ENCODE measurements at regions not wholly inside any gene's neighbourhood (a gene's known extent, or its start where the extent isn't known, plus 50 kb on each side); places are given as distances from the start of the nearest gene placed in this dataset.

- peaks cover 6% of the 10 kb centered on the region for H3K4me1 ChIP-seq (ENCODE audit: insufficient read depth, low read length)
- H3K36me3 ChIP-seq (ENCODE audit: insufficient read depth, low read length) = no peaks in the 10 kb centered on the region
- H3K9me3 ChIP-seq (ENCODE audit: control insufficient read depth, insufficient read depth, low read length) = no peaks in the 10 kb centered on the region
- H3K9ac ChIP-seq (ENCODE audit: low read depth, low read length) = no peak overlapping the region
Measured at GRCh38 chr3:17967953-17968607, 225.6 kb upstream of the TBC1D5 start.

GRCh38 chr3:17967111-17967510 is 224.7 kb upstream of the TBC1D5 start:
- H3K36me3 ChIP-seq (ENCODE audit: insufficient read depth, low read length) = no peaks in the 10 kb centered on the region
- no peaks in the 10 kb centered on the region for H3K4me1 ChIP-seq (ENCODE audit: insufficient read depth, low read length)
- H3K9me3 ChIP-seq (ENCODE audit: control insufficient read depth, insufficient read depth, low read length) = no peaks in the 10 kb centered on the region
- H3K9ac ChIP-seq (ENCODE audit: low read depth, low read length) = no peak overlapping the region

- no peaks in the 10 kb centered on the region for H3K36me3 ChIP-seq (ENCODE audit: insufficient read depth, low read length)
- no peak overlapping the region for H3K9ac ChIP-seq (ENCODE audit: low read depth, low read length)
- H3K4me1 ChIP-seq (ENCODE audit: insufficient read depth, low read length) = no peaks in the 10 kb centered on the region
- H3K9me3 ChIP-seq (ENCODE audit: control insufficient read depth, insufficient read depth, low read length) = no peaks in the 10 kb centered on the region
Measured at GRCh38 chr3:17965331-17965730, 222.9 kb upstream of the TBC1D5 start.

DNA sequence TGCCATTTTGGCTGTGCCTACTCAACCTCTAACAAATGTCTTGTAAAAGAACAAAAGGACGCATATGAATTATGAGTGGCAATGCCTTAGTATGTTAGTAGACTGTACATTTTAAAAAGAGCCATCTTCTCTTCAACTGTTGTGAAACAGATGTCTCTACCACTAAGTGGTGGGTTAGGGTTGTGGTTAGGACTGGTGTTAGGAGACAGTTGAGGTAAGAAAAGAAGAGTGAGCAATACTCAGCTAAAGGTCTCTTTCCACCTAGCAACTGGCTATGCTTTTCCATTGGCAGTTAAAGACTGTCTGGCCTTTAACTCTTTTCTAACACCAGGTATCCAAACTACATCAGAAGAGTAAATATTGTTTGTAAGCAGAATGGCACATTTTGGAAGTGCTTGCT is 221.7 kb upstream of the TBC1D5 start:
- no peaks in the 10 kb centered on the region for H3K4me1 ChIP-seq (ENCODE audit: insufficient read depth, low read length)
- H3K36me3 ChIP-seq (ENCODE audit: insufficient read depth, low read length) = no peaks in the 10 kb centered on the region
- no peaks in the 10 kb centered on the region for H3K9me3 ChIP-seq (ENCODE audit: control insufficient read depth, insufficient read depth, low read length)
- H3K9ac ChIP-seq (ENCODE audit: low read depth, low read length) = no peak overlapping the region

- H3K4me1 ChIP-seq (ENCODE audit: insufficient read depth, low read length) = no peaks in the 10 kb centered on the region
- no peaks in the 10 kb centered on the region for H3K36me3 ChIP-seq (ENCODE audit: insufficient read depth, low read length)
- no peak overlapping the region for H3K9ac ChIP-seq (ENCODE audit: low read depth, low read length)
- H3K9me3 ChIP-seq (ENCODE audit: control insufficient read depth, insufficient read depth, low read length) = no peaks in the 10 kb centered on the region
Measured at GRCh38 chr3:17955411-17955810, 213.0 kb upstream of the TBC1D5 start.

GRCh38 chr3:17954801-17955200 is 212.4 kb upstream of the TBC1D5 start:
- Histone ChIP-seq H3K36me3 (ENCODE audit: insufficient read depth, low read length) (no peaks in the 10 kb centered on the region), H3K4me1 (ENCODE audit: insufficient read depth, low read length) (no peaks in the 10 kb centered on the region), H3K9me3 (ENCODE audit: control insufficient read depth, insufficient read depth, low read length) (no peaks in the 10 kb centered on the region), H3K9ac (ENCODE audit: low read depth, low read length) (no peak overlapping the region)

- Histone ChIP-seq H3K9me3 (ENCODE audit: control insufficient read depth, insufficient read depth, low read length) (no peaks in the 10 kb centered on the region), H3K36me3 (ENCODE audit: insufficient read depth, low read length) (no peaks in the 10 kb centered on the region), H3K9ac (ENCODE audit: low read depth, low read length) (no peak overlapping the region), H3K4me1 (ENCODE audit: insufficient read depth, low read length) (no peaks in the 10 kb centered on the region; the same call in 1 of the 2 replicates)
Measured at GRCh38 chr3:17951241-17951640, 208.8 kb upstream of the TBC1D5 start.

DNA sequence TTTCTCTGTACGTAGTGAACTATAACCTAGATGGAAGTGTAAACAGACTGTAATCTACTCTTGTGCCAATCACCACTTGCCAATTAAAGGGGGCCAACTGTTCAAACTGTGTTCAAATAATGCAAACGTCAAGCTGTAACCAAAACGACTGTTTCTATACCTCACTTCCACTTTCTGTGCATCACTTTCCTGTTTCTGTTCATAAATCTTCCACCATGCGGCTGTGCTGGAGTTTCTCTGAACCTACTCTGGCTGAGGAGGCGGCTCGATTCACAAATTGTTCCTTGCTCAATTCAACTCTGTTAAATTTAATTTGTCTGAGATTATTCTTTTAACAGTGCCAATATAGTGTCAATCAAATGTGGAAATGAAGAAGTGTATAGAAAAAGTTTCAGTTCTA is 206.7 kb upstream of the TBC1D5 start:
- Histone ChIP-seq H3K36me3 (ENCODE audit: insufficient read depth, low read length) (no peaks in the 10 kb centered on the region), H3K9ac (ENCODE audit: low read depth, low read length) (no peak overlapping the region), H3K9me3 (ENCODE audit: control insufficient read depth, insufficient read depth, low read length) (no peaks in the 10 kb centered on the region), H3K4me1 (ENCODE audit: insufficient read depth, low read length) (peaks cover 9% of the 10 kb centered on the region; the same call in 1 of the 2 replicates)

DNA sequence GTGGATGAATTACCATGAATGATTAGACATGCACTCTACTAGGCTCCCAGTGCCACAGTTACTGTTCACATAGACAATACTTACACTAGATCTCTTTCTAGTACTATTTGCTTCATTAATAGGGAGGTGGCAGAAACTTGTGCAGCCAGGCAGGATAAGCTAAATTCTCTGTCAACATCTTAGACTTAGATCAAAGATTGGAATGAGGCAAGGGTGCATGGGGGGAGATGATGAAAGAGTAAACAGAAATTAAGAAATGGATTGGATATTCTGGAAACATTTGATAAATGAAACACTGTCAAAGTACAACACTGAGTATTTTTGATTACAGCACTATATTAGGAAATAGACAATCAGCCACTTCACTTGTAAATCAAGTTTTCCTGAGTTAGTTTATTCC is 205.4 kb upstream of the TBC1D5 start:
- H3K9me3 ChIP-seq (ENCODE audit: control insufficient read depth, insufficient read depth, low read length) = no peaks in the 10 kb centered on the region
- no peaks in the 10 kb centered on the region for H3K36me3 ChIP-seq (ENCODE audit: insufficient read depth, low read length)

GRCh38 chr3:17946619-17947018 is 204.2 kb upstream of the TBC1D5 start:
- no peaks in the 10 kb centered on the region for H3K36me3 ChIP-seq (ENCODE audit: insufficient read depth, low read length)
- H3K4me1 ChIP-seq (ENCODE audit: insufficient read depth, low read length) = peaks cover 9% of the 10 kb centered on the region; the same call in 1 of the 2 replicates
- no peak overlapping the region for H3K9ac ChIP-seq (ENCODE audit: low read depth, low read length)
- no peaks in the 10 kb centered on the region for H3K9me3 ChIP-seq (ENCODE audit: control insufficient read depth, insufficient read depth, low read length)

More for the DNA sequence above, 205.4 kb upstream of the TBC1D5 start:
- peaks cover 9% of the 10 kb centered on the region; the same call in 1 of the 2 replicates for H3K4me1 ChIP-seq (ENCODE audit: insufficient read depth, low read length)
- no peak overlapping the region for H3K9ac ChIP-seq (ENCODE audit: low read depth, low read length)

DNA sequence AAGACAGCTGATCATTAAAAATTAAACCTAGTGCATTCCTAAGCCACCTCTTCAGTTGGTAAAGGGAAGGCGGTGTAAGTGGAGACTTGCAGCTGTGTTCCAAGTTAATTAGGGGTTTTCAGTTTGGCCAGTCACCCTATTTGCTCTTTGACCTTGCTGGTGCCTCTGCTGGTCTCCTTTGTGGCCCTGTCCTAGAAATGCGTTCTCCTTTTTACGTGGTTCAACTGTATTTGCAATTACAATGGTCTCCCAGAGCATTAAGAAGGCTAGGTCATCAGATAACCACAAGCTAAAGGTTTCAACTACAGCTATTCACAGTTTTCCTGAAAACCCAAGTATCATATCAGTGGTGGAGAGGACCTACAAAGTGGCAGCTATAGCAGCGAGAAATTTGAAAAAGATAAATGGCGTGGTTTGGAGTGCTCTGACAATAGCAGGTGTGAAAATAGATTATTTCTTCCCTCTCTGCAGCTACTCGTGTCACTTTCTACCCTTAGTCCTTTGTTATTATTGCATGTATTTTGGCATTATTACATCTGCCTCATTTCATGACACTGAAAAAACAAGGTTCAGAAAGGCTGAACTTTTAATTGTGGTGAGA is 203.5 kb upstream of the TBC1D5 start:
- no peak overlapping the region for H3K9ac ChIP-seq (ENCODE audit: low read depth, low read length)
- no peaks in the 10 kb centered on the region for H3K9me3 ChIP-seq (ENCODE audit: control insufficient read depth, insufficient read depth, low read length)
- H3K36me3 ChIP-seq (ENCODE audit: insufficient read depth, low read length) = no peaks in the 10 kb centered on the region
- peaks cover 9% of the 10 kb centered on the region; the same call in 1 of the 2 replicates for H3K4me1 ChIP-seq (ENCODE audit: insufficient read depth, low read length)

DNA sequence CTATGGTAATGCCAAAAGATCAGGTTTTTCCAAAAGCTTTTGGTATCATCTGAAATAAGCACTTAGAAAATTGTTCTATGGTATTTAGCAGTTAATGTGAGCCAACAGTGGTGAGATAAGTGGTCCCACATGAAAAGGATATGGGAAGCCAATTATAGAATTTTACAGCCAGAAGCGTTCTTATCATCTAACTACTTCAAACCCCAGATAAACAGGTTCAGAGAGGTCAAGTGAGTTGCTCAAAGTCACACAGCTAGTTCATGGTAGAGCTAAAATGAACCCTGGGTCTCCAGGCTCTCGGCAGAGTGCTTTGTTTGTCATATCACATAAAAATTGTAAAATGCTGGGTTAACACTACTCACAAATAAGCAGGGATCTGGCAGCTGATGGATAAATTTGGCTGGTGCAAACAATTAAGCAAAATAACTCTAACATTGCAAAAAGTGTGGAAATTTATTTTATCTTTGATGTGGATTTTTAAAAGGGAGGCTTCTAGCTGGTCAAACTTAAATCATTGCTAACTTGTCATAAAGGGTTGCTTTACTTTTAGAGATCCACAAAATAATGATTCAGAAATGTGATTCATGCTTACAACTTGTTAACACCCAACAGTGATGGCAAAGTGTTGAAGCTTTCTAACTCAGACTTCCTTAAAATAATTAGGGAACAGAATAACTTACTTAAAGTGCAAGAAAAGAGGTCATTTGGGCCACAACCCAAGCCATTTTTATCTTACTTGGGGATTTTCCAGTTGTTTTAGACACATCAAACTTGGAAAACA is 202.8 kb upstream of the TBC1D5 start:
- Histone ChIP-seq H3K9ac (ENCODE audit: low read depth, low read length) (no peak overlapping the region), H3K4me1 (ENCODE audit: insufficient read depth, low read length) (peaks cover 9% of the 10 kb centered on the region; the same call in 1 of the 2 replicates), H3K9me3 (ENCODE audit: control insufficient read depth, insufficient read depth, low read length) (no peaks in the 10 kb centered on the region), H3K36me3 (ENCODE audit: insufficient read depth, low read length) (no peaks in the 10 kb centered on the region)

- Histone ChIP-seq H3K36me3 (ENCODE audit: insufficient read depth, low read length) (no peaks in the 10 kb centered on the region), H3K4me1 (ENCODE audit: insufficient read depth, low read length) (peaks cover 9% of the 10 kb centered on the region; the same call in 1 of the 2 replicates), H3K9me3 (ENCODE audit: control insufficient read depth, insufficient read depth, low read length) (no peaks in the 10 kb centered on the region), H3K9ac (ENCODE audit: low read depth, low read length) (no peak overlapping the region)
Measured at GRCh38 chr3:17942856-17943255, 200.4 kb upstream of the TBC1D5 start.

- H3K9me3 ChIP-seq (ENCODE audit: control insufficient read depth, insufficient read depth, low read length) = no peaks in the 10 kb centered on the region
Measured at GRCh38 chr3:17941766-17942165, 199.3 kb upstream of the TBC1D5 start.

DNA sequence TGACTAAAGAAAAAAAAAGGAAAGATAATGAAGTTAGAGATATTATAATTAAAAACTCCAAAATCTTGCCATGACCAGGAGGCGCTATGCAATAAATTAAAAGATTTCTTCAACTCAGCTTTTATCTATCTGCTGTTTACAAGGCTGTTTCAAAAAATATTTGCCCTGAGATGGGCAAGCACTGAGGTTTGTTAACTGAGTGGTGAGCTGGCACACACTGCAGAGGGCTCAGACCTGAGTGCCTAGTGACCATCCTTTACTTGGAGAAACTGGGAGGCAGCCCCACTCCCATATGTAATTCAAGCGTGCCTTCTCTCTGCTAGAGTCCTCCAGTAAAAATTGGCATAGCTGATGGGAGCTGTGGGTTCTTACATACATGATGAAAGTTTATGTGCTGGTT is 198.7 kb upstream of the TBC1D5 start:
- H3K9ac ChIP-seq (ENCODE audit: low read depth, low read length) = no peak overlapping the region
- no peaks in the 10 kb centered on the region for H3K36me3 ChIP-seq (ENCODE audit: insufficient read depth, low read length)
- peaks cover 9% of the 10 kb centered on the region; the same call in 1 of the 2 replicates for H3K4me1 ChIP-seq (ENCODE audit: insufficient read depth, low read length)
- no peaks in the 10 kb centered on the region for H3K9me3 ChIP-seq (ENCODE audit: control insufficient read depth, insufficient read depth, low read length)

More at GRCh38 chr3:17941766-17942165, 199.3 kb upstream of the TBC1D5 start:
- H3K9ac ChIP-seq (ENCODE audit: low read depth, low read length) = no peak overlapping the region
- peaks cover 9% of the 10 kb centered on the region; the same call in 1 of the 2 replicates for H3K4me1 ChIP-seq (ENCODE audit: insufficient read depth, low read length)
- H3K36me3 ChIP-seq (ENCODE audit: insufficient read depth, low read length) = no peaks in the 10 kb centered on the region
